ENCODE measurements at regions not wholly inside any gene's neighbourhood (a gene's known extent, or its start where the extent isn't known, plus 50 kb on each side); places are given as distances from the start of the nearest gene placed in this dataset.

- no peak for TF ChIP-seq ZBTB34 (CRISPR knock-in tag; IDR thresholded peaks at IDR 0.05)
- no peak for TF ChIP-seq STAG1 (CRISPR knock-in tag; IDR thresholded peaks at IDR 0.05; ENCODE audit: borderline replicate concordance)
- no peak for TF ChIP-seq SAFB (IDR thresholded peaks at IDR 0.05; ENCODE audit: borderline replicate concordance, low read depth, low read length)
- peak; percentile 96 for TF ChIP-seq ARID1B (IDR thresholded peaks at IDR 0.05)
- TF ChIP-seq IRF2 (CRISPR knock-in tag; IDR thresholded peaks at IDR 0.05) = no peak
- TF ChIP-seq, protein P1, sequence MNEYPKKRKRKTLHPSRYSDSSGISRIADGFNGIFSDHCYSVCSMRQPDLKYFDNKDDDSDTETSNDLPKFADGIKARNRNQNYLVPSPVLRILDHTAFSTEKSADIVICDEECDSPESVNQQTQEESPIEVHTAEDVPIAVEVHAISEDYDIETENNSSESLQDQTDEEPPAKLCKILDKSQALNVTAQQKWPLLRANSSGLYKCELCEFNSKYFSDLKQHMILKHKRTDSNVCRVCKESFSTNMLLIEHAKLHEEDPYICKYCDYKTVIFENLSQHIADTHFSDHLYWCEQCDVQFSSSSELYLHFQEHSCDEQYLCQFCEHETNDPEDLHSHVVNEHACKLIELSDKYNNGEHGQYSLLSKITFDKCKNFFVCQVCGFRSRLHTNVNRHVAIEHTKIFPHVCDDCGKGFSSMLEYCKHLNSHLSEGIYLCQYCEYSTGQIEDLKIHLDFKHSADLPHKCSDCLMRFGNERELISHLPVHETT (CRISPR knock-in tag; conservative IDR thresholded peaks at IDR 0.05 in 1 of 2, IDR thresholded peaks at IDR 0.05 in 1 of 2) = peak in 1 of 2 experiments; percentile 61; a peak in 1 of 4 replicates
- TF ChIP-seq, protein P2, sequence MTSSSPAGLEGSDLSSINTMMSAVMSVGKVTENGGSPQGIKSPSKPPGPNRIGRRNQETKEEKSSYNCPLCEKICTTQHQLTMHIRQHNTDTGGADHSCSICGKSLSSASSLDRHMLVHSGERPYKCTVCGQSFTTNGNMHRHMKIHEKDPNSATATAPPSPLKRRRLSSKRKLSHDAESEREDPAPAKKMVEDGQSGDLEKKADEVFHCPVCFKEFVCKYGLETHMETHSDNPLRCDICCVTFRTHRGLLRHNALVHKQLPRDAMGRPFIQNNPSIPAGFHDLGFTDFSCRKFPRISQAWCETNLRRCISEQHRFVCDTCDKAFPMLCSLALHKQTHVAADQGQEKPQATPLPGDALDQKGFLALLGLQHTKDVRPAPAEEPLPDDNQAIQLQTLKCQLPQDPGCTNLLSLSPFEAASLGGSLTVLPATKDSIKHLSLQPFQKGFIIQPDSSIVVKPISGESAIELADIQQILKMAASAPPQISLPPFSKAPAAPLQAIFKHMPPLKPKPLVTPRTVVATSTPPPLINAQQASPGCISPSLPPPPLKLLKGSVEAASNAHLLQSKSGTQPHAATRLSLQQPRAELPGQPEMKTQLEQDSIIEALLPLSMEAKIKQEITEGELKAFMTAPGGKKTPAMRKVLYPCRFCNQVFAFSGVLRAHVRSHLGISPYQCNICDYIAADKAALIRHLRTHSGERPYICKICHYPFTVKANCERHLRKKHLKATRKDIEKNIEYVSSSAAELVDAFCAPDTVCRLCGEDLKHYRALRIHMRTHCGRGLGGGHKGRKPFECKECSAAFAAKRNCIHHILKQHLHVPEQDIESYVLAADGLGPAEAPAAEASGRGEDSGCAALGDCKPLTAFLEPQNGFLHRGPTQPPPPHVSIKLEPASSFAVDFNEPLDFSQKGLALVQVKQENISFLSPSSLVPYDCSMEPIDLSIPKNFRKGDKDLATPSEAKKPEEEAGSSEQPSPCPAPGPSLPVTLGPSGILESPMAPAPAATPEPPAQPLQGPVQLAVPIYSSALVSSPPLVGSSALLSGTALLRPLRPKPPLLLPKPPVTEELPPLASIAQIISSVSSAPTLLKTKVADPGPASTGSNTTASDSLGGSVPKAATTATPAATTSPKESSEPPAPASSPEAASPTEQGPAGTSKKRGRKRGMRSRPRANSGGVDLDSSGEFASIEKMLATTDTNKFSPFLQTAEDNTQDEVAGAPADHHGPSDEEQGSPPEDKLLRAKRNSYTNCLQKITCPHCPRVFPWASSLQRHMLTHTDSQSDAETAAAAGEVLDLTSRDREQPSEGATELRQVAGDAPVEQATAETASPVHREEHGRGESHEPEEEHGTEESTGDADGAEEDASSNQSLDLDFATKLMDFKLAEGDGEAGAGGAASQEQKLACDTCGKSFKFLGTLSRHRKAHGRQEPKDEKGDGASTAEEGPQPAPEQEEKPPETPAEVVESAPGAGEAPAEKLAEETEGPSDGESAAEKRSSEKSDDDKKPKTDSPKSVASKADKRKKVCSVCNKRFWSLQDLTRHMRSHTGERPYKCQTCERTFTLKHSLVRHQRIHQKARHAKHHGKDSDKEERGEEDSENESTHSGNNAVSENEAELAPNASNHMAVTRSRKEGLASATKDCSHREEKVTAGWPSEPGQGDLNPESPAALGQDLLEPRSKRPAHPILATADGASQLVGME (CRISPR knock-in tag; IDR thresholded peaks at IDR 0.05) = no peak
- peak; percentile 94 for TF ChIP-seq TAL1 (IDR thresholded peaks at IDR 0.05)
- TF ChIP-seq SMARCE1 (IDR thresholded peaks at IDR 0.05) = peak; percentile 89
- no peak for TF ChIP-seq POLR2AphosphoS2 (IDR thresholded peaks at IDR 0.05; ENCODE audit: low read length)
- TF ChIP-seq SRSF3 (IDR thresholded peaks at IDR 0.05; ENCODE audit: insufficient read depth, low read length) = no peak
- no peak for TF ChIP-seq CBX1 (IDR thresholded peaks at IDR 0.05; ENCODE audit: low read depth)
- TF ChIP-seq ZEB2 (IDR thresholded peaks at IDR 0.05) = peak; percentile 53; the same call in 1 of the 2 replicates
- TF ChIP-seq ZMIZ1 (IDR thresholded peaks at IDR 0.05; ENCODE audit: low read depth in 2 of 2, low read length in 2 of 2) = peak in 1 of 2 experiments; percentile 79; a peak in 1 of 4 replicates
- TF ChIP-seq MBD2 (IDR thresholded peaks at IDR 0.05; ENCODE audit: borderline replicate concordance, low read depth) = peak; percentile 54
- TF ChIP-seq SMAD4 (CRISPR knock-in tag; conservative IDR thresholded peaks at IDR 0.05) = peak; percentile 95
- peak in 1 of 2 experiments; percentile 28; a peak in 1 of 4 replicates for TF ChIP-seq RCOR1 (IDR thresholded peaks at IDR 0.05; ENCODE audit: borderline replicate concordance in 1 of 2, low read depth in 2 of 2, low read length in 2 of 2)
Measured at GRCh38 chrX:39693298-39693697, 404.5 kb downstream of the BCOR start (continued).
